ENCODE measurements at regions not wholly inside any gene's neighbourhood (a gene's known extent, or its start where the extent isn't known, plus 50 kb on each side); places are given as distances from the start of the nearest gene placed in this dataset.

DNA sequence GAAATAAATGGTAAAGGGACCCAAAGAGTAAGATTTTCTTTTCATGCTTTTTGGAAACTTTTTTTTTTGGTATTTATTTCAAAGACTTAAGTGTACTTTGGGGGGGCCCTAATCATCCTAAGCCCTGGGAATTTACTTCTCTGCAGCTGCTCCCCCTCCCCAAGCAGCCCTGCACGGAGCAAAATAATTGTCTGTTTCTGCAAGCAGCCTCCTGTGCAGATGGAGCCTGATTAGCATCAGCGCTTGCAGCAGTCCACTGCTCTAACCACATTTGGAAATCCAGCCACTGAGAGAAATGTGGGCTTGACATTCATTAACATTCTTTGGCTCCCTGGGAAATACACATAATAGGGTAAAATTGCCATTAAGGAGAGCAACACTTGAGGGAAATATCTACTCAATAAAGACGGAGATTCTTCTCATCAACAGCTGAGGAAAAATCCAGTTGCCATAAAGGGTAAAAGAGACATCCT lies 309.2 kb upstream of the MAP3K7 start:
- no peaks in the 10 kb centered on the region for H3K27me3 ChIP-seq (replicated peaks; ENCODE audit: control insufficient read depth, insufficient read depth, low read length)
- no peaks in the 10 kb centered on the region for H3K36me3 ChIP-seq (ENCODE audit: control insufficient read depth, insufficient read depth, low read length)
- TF ChIP-seq, protein P1, sequence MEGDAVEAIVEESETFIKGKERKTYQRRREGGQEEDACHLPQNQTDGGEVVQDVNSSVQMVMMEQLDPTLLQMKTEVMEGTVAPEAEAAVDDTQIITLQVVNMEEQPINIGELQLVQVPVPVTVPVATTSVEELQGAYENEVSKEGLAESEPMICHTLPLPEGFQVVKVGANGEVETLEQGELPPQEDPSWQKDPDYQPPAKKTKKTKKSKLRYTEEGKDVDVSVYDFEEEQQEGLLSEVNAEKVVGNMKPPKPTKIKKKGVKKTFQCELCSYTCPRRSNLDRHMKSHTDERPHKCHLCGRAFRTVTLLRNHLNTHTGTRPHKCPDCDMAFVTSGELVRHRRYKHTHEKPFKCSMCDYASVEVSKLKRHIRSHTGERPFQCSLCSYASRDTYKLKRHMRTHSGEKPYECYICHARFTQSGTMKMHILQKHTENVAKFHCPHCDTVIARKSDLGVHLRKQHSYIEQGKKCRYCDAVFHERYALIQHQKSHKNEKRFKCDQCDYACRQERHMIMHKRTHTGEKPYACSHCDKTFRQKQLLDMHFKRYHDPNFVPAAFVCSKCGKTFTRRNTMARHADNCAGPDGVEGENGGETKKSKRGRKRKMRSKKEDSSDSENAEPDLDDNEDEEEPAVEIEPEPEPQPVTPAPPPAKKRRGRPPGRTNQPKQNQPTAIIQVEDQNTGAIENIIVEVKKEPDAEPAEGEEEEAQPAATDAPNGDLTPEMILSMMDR (IDR thresholded peaks at IDR 0.05; ENCODE audit: insufficient read depth, low read length, poor library complexity, severe bottlenecking), result no peak
- no peak for DNase-seq (ENCODE audit: extremely low read depth, insufficient read length)
- H3K4me3 ChIP-seq (replicated peaks; ENCODE audit: low read depth, low read length), result no peak overlapping the region

DNA sequence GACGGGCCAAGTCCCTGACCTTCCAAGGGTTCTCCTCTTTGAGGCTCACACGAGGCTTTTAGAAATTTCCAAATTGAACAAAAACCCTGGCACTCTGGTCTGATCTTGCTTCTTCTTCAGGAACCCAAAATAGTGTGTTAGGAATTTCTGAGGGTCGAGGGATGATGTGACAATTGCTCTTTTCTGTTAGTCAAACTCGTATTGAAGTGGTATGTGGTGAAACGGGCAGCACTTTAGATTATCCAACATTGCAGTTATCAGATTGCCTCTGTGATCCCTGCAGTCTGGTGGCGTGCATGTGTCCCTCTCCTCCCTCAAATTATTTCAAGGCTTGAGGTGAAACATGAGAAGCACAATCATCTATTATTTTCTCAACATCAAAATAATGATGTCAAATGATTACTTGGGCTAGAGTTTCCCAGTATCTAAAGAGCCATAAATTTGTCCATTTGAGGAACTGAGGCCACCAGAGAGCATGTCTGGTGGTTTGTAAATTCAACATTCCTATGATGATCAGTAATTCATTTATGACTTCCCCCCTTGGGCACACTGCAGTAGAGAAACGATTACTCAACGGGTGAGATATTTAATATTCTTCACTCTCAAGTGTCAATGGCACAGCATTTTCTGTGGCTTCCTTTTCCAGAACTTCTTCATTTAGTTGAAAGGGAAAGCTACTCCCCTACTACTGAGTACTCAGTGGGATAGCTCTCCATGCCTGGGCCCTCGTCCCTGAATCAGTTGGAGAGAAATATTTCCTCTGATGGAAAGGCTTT lies 308.6 kb upstream of the MAP3K7 start:
- H3K27me3 ChIP-seq (replicated peaks; ENCODE audit: control insufficient read depth, insufficient read depth, low read length), result no peaks in the 10 kb centered on the region
- TF ChIP-seq, protein P1 (IDR thresholded peaks at IDR 0.05; ENCODE audit: insufficient read depth, low read length, poor library complexity, severe bottlenecking), result no peak
- H3K4me3 ChIP-seq (replicated peaks; ENCODE audit: low read depth, low read length), result no peak overlapping the region
- no peak for DNase-seq (ENCODE audit: extremely low read depth, insufficient read length)
- no peaks in the 10 kb centered on the region for H3K36me3 ChIP-seq (ENCODE audit: control insufficient read depth, insufficient read depth, low read length)

DNA sequence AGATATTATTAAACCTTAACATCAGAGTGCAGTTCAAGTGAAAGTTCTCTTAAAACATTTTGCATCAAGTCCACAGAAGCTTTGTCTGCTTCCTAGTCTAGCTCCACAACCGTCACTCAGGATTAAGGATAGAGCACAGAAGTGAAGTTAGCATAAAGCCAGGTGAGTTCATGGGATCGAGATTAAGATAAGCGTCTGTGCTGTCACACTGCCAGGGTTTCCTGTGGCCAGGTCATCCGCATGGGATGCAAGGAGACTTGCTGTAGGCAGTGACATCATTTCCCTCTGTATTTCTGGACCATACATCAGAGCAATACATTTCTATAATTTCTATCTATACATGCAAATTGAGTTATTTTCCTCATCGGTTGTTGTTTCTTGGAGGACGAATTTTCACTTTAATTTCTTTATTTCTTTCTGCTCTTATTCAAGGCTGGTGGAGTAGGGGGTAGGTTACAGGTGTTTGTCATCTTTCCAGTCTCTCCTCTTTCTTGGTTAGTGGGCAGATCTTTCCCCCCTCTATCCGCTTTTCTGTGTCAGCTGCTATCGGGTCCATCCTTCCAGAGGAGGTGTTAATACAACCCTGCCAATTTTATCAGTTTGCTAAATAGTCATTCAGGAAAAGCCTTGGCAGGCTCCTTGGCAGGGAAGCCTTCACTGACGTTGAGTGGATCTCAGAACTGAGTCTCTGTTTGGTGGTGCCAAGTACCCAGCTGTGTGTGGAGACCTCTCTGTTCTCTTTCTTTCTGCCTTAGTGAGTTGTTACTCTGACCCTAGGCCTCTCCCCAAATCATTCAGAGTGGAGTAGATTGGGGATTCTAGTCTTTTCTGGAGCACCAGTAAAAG lies 307.6 kb upstream of the MAP3K7 start:
- TF ChIP-seq, protein P1 (IDR thresholded peaks at IDR 0.05; ENCODE audit: insufficient read depth, low read length, poor library complexity, severe bottlenecking), result no peak
- Histone ChIP-seq H3K36me3 (ENCODE audit: control insufficient read depth, insufficient read depth, low read length) (no peaks in the 10 kb centered on the region), H3K4me3 (replicated peaks; ENCODE audit: low read depth, low read length) (no peak overlapping the region), H3K27me3 (replicated peaks; ENCODE audit: control insufficient read depth, insufficient read depth, low read length) (no peaks in the 10 kb centered on the region)
- DNase-seq (ENCODE audit: extremely low read depth, insufficient read length), result no peak

DNA sequence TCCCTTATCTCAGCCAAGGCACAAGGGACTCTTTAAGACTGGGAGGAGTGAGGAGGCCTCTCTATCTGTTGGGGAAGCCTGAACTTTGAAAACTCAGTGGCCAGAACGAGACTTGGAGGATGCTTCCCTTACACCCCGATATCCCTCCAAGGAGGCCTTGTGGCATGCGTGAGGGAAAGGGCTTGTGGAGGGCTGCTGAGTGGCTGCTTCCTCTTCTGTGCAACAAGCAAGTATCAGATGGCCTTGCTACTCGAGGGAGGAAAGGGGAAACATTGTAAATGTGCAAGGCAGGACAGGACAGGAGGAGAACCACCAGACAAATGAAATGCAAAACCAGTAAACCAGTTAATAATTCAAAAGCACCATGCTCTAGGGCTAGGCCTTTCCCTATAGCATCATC lies 306.5 kb upstream of the MAP3K7 start:
- Histone ChIP-seq H3K4me3 (replicated peaks; ENCODE audit: low read depth, low read length) (no peak overlapping the region), H3K36me3 (ENCODE audit: control insufficient read depth, insufficient read depth, low read length) (no peaks in the 10 kb centered on the region), H3K27me3 (replicated peaks; ENCODE audit: control insufficient read depth, insufficient read depth, low read length) (no peaks in the 10 kb centered on the region)
- no peak for DNase-seq (ENCODE audit: extremely low read depth, insufficient read length)
- TF ChIP-seq, protein P1 (IDR thresholded peaks at IDR 0.05; ENCODE audit: insufficient read depth, low read length, poor library complexity, severe bottlenecking), result no peak

DNA sequence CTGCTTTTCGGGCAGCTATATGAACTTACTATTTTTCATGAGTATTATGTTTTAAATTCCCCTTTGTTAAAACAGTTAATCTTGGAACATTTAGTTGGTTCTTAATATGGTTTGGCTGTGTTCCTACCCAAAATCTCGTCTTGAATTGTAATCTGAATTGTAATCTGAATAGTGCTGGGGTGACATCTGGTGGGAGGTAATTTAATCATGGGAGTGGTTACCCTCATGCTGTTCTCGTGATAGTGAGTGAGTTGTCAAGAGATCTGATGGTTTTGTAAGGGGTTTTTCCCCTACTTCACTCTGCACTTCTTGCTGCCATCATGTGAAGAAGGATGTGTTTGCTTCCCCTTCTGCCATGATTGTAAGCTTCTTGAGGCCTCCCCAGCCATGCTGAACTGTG lies 305.4 kb upstream of the MAP3K7 start:
- H3K4me3 ChIP-seq (replicated peaks; ENCODE audit: low read depth, low read length), result no peak overlapping the region
- no peak for DNase-seq (ENCODE audit: extremely low read depth, insufficient read length)
- H3K36me3 ChIP-seq (ENCODE audit: control insufficient read depth, insufficient read depth, low read length), result no peaks in the 10 kb centered on the region
- TF ChIP-seq, protein P1 (IDR thresholded peaks at IDR 0.05; ENCODE audit: insufficient read depth, low read length, poor library complexity, severe bottlenecking), result no peak
- no peaks in the 10 kb centered on the region for H3K27me3 ChIP-seq (replicated peaks; ENCODE audit: control insufficient read depth, insufficient read depth, low read length)
